ENCODE measurements at regions not wholly inside any gene's neighbourhood (a gene's known extent, or its start where the extent isn't known, plus 50 kb on each side); places are given as distances from the start of the nearest gene placed in this dataset.

DNA sequence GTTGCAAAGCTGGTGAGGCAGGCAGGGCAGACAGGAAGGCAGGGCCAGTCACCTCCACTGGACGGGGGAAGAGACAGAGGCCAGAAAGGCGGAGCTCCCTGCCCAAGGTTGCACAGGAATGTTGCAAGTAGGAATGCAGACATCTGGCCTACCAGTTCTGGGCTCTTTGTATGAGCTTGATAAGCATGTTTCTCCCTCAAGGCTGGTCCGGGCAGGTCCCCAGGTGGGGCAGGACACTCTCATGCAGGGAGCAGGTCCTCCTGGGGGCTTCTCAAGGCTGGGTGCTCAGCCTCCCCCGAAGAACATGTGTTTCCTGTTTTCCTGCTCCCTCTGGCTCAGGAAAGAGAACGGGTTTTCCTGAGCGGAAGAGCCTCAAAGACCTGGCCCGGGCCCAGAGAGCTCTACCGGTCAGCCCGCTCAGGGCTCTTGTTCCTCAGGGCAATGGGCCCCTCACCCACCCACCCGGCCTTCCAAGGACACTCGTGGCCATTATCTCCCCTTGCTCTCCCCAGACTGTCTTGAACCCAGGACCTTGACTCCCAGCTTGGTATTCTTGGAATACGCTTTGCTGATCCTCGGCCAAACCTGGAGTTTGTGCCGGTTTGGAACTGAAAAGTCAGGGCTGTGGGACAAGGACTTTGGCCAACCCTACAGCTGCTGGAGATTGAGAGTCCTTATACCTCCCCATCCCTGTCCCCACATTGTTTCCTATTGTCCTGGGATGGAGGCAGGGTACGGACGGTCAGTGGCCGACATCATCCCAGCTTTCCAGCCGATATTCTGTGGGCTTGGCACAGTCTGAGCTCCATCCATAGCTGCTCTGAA is 87.7 kb upstream of the HAAO start:
- TF ChIP-seq, protein P1, sequence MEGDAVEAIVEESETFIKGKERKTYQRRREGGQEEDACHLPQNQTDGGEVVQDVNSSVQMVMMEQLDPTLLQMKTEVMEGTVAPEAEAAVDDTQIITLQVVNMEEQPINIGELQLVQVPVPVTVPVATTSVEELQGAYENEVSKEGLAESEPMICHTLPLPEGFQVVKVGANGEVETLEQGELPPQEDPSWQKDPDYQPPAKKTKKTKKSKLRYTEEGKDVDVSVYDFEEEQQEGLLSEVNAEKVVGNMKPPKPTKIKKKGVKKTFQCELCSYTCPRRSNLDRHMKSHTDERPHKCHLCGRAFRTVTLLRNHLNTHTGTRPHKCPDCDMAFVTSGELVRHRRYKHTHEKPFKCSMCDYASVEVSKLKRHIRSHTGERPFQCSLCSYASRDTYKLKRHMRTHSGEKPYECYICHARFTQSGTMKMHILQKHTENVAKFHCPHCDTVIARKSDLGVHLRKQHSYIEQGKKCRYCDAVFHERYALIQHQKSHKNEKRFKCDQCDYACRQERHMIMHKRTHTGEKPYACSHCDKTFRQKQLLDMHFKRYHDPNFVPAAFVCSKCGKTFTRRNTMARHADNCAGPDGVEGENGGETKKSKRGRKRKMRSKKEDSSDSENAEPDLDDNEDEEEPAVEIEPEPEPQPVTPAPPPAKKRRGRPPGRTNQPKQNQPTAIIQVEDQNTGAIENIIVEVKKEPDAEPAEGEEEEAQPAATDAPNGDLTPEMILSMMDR (conservative IDR thresholded peaks at IDR 0.05) = no peak
- no peak for TF ChIP-seq EZH2 (IDR thresholded peaks at IDR 0.05; ENCODE audit: low read depth)

All from PC-9 (cell line).